ENCODE measurements at regions not wholly inside any gene's neighbourhood (a gene's known extent, or its start where the extent isn't known, plus 50 kb on each side); places are given as distances from the start of the nearest gene placed in this dataset.

GRCh38 chr7:9785211-9785610, 1188.5 kb upstream of the PHF14 start:
- no peak overlapping the region for H3K4me3 ChIP-seq (ENCODE audit: low read depth, low read length)
- TF ChIP-seq, protein P1, sequence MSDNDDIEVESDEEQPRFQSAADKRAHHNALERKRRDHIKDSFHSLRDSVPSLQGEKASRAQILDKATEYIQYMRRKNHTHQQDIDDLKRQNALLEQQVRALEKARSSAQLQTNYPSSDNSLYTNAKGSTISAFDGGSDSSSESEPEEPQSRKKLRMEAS (IDR thresholded peaks at IDR 0.05; ENCODE audit: low read depth, low read length): no peak
- no peak for TF ChIP-seq POLR2A (IDR thresholded peaks at IDR 0.05; ENCODE audit: extremely low read depth, insufficient read length)
- TF ChIP-seq MYC (IDR thresholded peaks at IDR 0.05; ENCODE audit: low read depth, low read length): no peak
- TF ChIP-seq CTCF (IDR thresholded peaks at IDR 0.05; ENCODE audit: low read depth, low read length): no peak
- no peak for DNase-seq (ENCODE audit: low read depth)

DNA sequence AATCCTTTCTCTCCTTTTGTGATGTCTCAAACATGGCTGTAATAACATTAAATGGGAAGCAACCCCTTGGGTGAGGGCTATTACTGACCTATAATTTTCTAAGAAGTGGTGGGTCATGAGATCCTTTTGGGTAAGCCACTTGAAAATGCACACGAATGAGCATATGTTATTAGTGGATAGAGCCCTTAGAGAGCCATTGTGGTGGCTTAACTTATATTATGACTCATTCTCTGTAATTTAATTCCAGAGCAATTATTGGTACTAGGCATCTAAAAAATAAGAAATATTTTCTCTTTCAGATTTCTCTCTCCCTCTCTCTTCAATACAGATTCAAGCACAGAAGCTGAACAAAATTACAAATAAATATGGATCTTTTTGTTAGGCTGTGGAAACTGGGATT, 1177.4 kb upstream of the PHF14 start:
- TF ChIP-seq CTCF (IDR thresholded peaks at IDR 0.05; ENCODE audit: low read depth, low read length): no peak
- TF ChIP-seq POLR2A (IDR thresholded peaks at IDR 0.05; ENCODE audit: extremely low read depth, insufficient read length): no peak
- TF ChIP-seq MYC (IDR thresholded peaks at IDR 0.05; ENCODE audit: low read depth, low read length): no peak
- TF ChIP-seq, protein P1 (IDR thresholded peaks at IDR 0.05; ENCODE audit: low read depth, low read length): no peak
- no peak overlapping the region for H3K4me3 ChIP-seq (ENCODE audit: low read depth, low read length)
- no peak for DNase-seq (ENCODE audit: low read depth)

- no peak overlapping the region for H3K4me3 ChIP-seq (ENCODE audit: low read depth, low read length)
- TF ChIP-seq MYC (IDR thresholded peaks at IDR 0.05; ENCODE audit: low read depth, low read length): no peak
- no peak for TF ChIP-seq CTCF (IDR thresholded peaks at IDR 0.05; ENCODE audit: low read depth, low read length)
- no peak for TF ChIP-seq POLR2A (IDR thresholded peaks at IDR 0.05; ENCODE audit: extremely low read depth, insufficient read length)
- TF ChIP-seq, protein P1 (IDR thresholded peaks at IDR 0.05; ENCODE audit: low read depth, low read length): no peak
Observed at GRCh38 chr7:9822458-9823290, 1151.0 kb upstream of the PHF14 start.

DNA sequence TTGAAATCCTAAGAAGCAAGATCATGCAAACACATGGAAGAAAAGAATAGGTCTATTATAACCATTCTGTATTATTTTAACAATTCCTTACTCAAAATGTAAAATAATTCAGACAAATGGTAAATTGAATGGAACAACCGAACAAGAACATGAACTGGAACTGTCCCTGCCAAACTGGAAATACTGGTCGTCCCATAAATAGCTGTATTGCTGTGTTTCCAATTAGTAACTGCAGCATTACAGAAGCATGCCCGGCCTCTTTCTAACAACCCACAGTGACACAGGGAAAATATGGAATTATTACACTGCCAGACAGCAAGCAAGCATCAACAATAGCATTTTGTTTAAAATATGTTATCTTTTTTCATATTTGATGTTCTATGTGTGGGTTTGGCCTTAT, 1138.5 kb upstream of the PHF14 start:
- H3K4me3 ChIP-seq (ENCODE audit: low read depth, low read length): no peak overlapping the region
- TF ChIP-seq CTCF (IDR thresholded peaks at IDR 0.05; ENCODE audit: low read depth, low read length): no peak
- TF ChIP-seq, protein P1 (IDR thresholded peaks at IDR 0.05; ENCODE audit: low read depth, low read length): no peak
- TF ChIP-seq POLR2A (IDR thresholded peaks at IDR 0.05; ENCODE audit: extremely low read depth, insufficient read length): no peak
- TF ChIP-seq MYC (IDR thresholded peaks at IDR 0.05; ENCODE audit: low read depth, low read length): no peak
- no peak for DNase-seq (ENCODE audit: low read depth)

More at GRCh38 chr7:9822458-9823290, 1151.0 kb upstream of the PHF14 start:
- DNase-seq (ENCODE audit: low read depth): no peak

DNA sequence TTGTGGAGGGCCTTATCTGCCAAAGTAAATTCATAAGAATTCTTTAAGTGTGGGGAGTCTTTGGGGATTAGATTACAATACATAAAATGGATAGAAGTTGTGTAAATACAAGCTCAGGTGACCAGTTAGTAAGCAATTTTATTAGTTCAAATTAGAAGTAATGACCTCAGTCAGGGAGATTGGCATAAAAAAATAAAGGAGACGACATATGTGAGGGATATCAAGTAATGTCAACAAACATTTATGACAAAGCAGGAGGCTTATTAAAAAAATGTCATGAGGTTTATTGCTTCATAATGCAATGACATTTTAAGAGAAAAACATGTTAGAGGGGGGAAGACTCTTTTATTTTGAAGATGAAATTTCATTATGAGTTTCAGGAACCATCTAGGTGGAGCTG, 1137.0 kb upstream of the PHF14 start:
- no peak for DNase-seq (ENCODE audit: low read depth)
- no peak overlapping the region for H3K4me3 ChIP-seq (ENCODE audit: low read depth, low read length)
- TF ChIP-seq POLR2A (IDR thresholded peaks at IDR 0.05; ENCODE audit: extremely low read depth, insufficient read length): no peak
- no peak for TF ChIP-seq CTCF (IDR thresholded peaks at IDR 0.05; ENCODE audit: low read depth, low read length)
- TF ChIP-seq, protein P1 (IDR thresholded peaks at IDR 0.05; ENCODE audit: low read depth, low read length): no peak
- TF ChIP-seq MYC (IDR thresholded peaks at IDR 0.05; ENCODE audit: low read depth, low read length): no peak

All from NB4 (cell line).